Left lung (tissue), 4 donors: ENCODE measurements at regions not wholly inside any gene's neighbourhood (a gene's known extent, or its start where the extent isn't known, plus 50 kb on each side); places are given as distances from the start of the nearest gene placed in this dataset.

Source experiments
- ATAC-seq: fragments of 200-7000 bp; cut with Tn5 transposase; one replicate; pipeline ENCODE4 v1.9.1; 2020; ENCODE audit warnings: moderate library complexity
- DNase-seq, 4 donors: peaks; one replicate each; pipeline ENCODE4 v3.0.0-alpha.2; 2013 to 2020
- H3K27ac ChIP-seq, 2 donors: fragments of 200-600 bp; sonication (generic) in 1 of 2; one replicate each; pipeline versions ENCODE4 v1.5.0 to v1.8.0; 2020 to 2021
- H3K27me3 ChIP-seq, 2 donors: fragments of 200-600 bp; sonication (generic) in 1 of 2; one replicate each; pipeline versions ENCODE4 v1.5.0 to v1.8.0; 2020 to 2021
- H3K36me3 ChIP-seq, 2 donors: fragments of 200-600 bp; sonication (generic) in 1 of 2; one replicate each; pipeline versions ENCODE4 v1.5.0 to v1.8.0; 2020 to 2021
- H3K4me1 ChIP-seq, 2 donors: fragments of 200-600 bp; one replicate each; pipeline ENCODE4 v1.8.0; 2021
- H3K4me3 ChIP-seq, 2 donors: fragments of 200-600 bp; sonication (generic) in 1 of 2; one replicate each; pipeline versions ENCODE4 v1.5.0 to v1.8.0; 2020 to 2021; ENCODE audit warnings: mild to moderate bottlenecking in 1 of 2
- H3K9me3 ChIP-seq, 2 donors: fragments of 200-600 bp; sonication (generic) in 1 of 2; one replicate each; pipeline versions ENCODE4 v1.5.0 to v1.8.0; 2020 to 2021
- CTCF ChIP-seq, 2 donors: fragments of 200-600 bp; sonication (generic) in 1 of 2; IDR thresholded peaks; one replicate each; pipeline versions ENCODE4 v1.5.0 to v1.8.0; 2021; ENCODE audit warnings: antibody characterized with exemption in 2 of 2
- intact Hi-C, 2 donors: fragments of 100-400 bp; cut with DNase I; formaldehyde crosslinking; loops; one replicate each; pipeline versions ENCODE4 v1.11.2 to v1.14.2; 2022
- donor health status: DM: no; HTN: yes; CAD: no.
- donor health status: DM: no; HTN: no; CAD: no.

- Histone ChIP-seq H3K9me3 (no peaks in the 10 kb centered on the region), H3K27ac (no peak overlapping the region), H3K4me3 (no peak overlapping the region), H3K36me3 (no peaks in the 10 kb centered on the region), H3K4me1 (no peaks in the 10 kb centered on the region), H3K27me3 (no peaks in the 10 kb centered on the region)
- ATAC-seq (no peak), DNase-seq (no peak)
- no peak for TF ChIP-seq CTCF (IDR thresholded peaks at IDR 0.05)
- intact Hi-C loops: no loop called here
These were observed 1040.3 kb downstream of the TSN start for GRCh38 chr2:122795763-122796162.

GRCh38 chr2:122799391-122799790 is 1043.9 kb downstream of the TSN start:
- Histone ChIP-seq H3K4me3 (no peak overlapping the region), H3K27me3 (no peaks in the 10 kb centered on the region), H3K4me1 (no peaks in the 10 kb centered on the region), H3K36me3 (no peaks in the 10 kb centered on the region), H3K27ac (no peak overlapping the region), H3K9me3 (no peaks in the 10 kb centered on the region)
- intact Hi-C loops: no loop called here
- DNase-seq: no peak
- no peak for TF ChIP-seq CTCF (IDR thresholded peaks at IDR 0.05)
- ATAC-seq: no peak

- H3K4me3 ChIP-seq: no peak overlapping the region
- no peak for TF ChIP-seq CTCF (IDR thresholded peaks at IDR 0.05)
- ATAC-seq: no peak
- H3K9me3 ChIP-seq: no peaks in the 10 kb centered on the region
- H3K27me3 ChIP-seq: no peaks in the 10 kb centered on the region
- H3K36me3 ChIP-seq: no peaks in the 10 kb centered on the region
- H3K4me1 ChIP-seq: no peaks in the 10 kb centered on the region
- H3K27ac ChIP-seq: no peak overlapping the region
- DNase-seq: no peak
- intact Hi-C loops: no loop called here
These were observed 1045.3 kb downstream of the TSN start for GRCh38 chr2:122800781-122801180.

- intact Hi-C loops: no loop called here
- Histone ChIP-seq H3K27me3 (no peaks in the 10 kb centered on the region), H3K4me1 (no peaks in the 10 kb centered on the region), H3K4me3 (no peak overlapping the region), H3K36me3 (no peaks in the 10 kb centered on the region), H3K27ac (no peak overlapping the region), H3K9me3 (peaks cover 0 to 3% of the 10 kb centered on the region in 2 donors)
- ATAC-seq (no peak), DNase-seq (no peak)
- no peak for TF ChIP-seq CTCF (IDR thresholded peaks at IDR 0.05)
These were observed 1049.0 kb downstream of the TSN start for GRCh38 chr2:122804494-122804893.

GRCh38 chr2:122805346-122805745 is 1049.9 kb downstream of the TSN start:
- Histone ChIP-seq H3K9me3 (peaks cover 0 to 3% of the 10 kb centered on the region in 2 donors), H3K4me3 (no peak overlapping the region), H3K27ac (no peak overlapping the region), H3K27me3 (no peaks in the 10 kb centered on the region), H3K4me1 (no peaks in the 10 kb centered on the region), H3K36me3 (no peaks in the 10 kb centered on the region)
- no peak for DNase-seq
- intact Hi-C loops: no loop called here
- TF ChIP-seq CTCF (IDR thresholded peaks at IDR 0.05): no peak
- ATAC-seq: no peak
